SK-N-SH (cell line): ENCODE measurements at regions not wholly inside any gene's neighbourhood (a gene's known extent, or its start where the extent isn't known, plus 50 kb on each side); places are given as distances from the start of the nearest gene placed in this dataset.
A peak's percentile ranks its signal among the peaks of the same experiment; 100 is the strongest.

ENCODE experiments used
- CTCF ChIA-PET: fragments of 300-600, 350-600 bp; formaldehyde crosslinking; extraction: SDS; loops from one replicate; lab custom pipeline; 2021; lab: Yijun Ruan, JAX
- POLR2A ChIA-PET: fragments of 350-600 bp; sonication (Branson Sonifier 250); formaldehyde crosslinking; extraction: SDS; loops from one replicate; lab custom pipeline; 2020; ENCODE audit warnings: antibody characterized with exemption, inconsistent platforms; lab: Yijun Ruan, JAX
- DNase-seq: peaks from one replicate; pipeline ENCODE4 v3.0.0; 2012
- H2AFZ ChIP-seq: fragments of 200-600 bp; sonication (generic); 2 replicates; pipeline ENCODE4 v1.8.1; 2016; ENCODE audit warnings: antibody characterized with exemption, mild to moderate bottlenecking, low read depth
- H3F3A ChIP-seq: fragments of 200-600 bp; sonication (generic); replicated peaks from 2 replicates; pipeline ENCODE3; 2016; ENCODE audit warnings: antibody characterized with exemption, mild to moderate bottlenecking; ENCODE audit not compliant: insufficient read depth
- H3K27ac ChIP-seq, 2 experiments: fragments of 200-500 bp in 1 of 2; fragments of 200-600 bp in 1 of 2; sonication (Bioruptor generic) in 1 of 2; sonication (generic), shearing (Covaris generic) in 1 of 2; 2 replicates each; pipeline versions ENCODE4 v1.5.1 to v1.6.1; 2014 to 2016; ENCODE audit warnings: low read depth in 2 of 2, inconsistent platforms in 1 of 2, low read length in 1 of 2, mild to moderate bottlenecking in 1 of 2, mixed read lengths in 1 of 2
- H3K27me3 ChIP-seq: fragments of 200-600 bp; sonication (generic), shearing (Covaris generic); 2 replicates; pipeline ENCODE4 v1.6.1; 2016; ENCODE audit warnings: mixed run types; ENCODE audit not compliant: insufficient read depth
- H3K36me3 ChIP-seq, 2 experiments: fragments of 200-500 bp in 1 of 2; fragments of 200-600 bp in 1 of 2; sonication (Bioruptor generic) in 1 of 2; sonication (generic) in 1 of 2; replicated peaks in 1 of 2; 2 replicates each; pipeline versions ENCODE3 to v1.5.1; 2014 to 2016; ENCODE audit warnings: low read length in 1 of 2, mild to moderate bottlenecking in 1 of 2; ENCODE audit not compliant: insufficient read depth in 2 of 2, control insufficient read depth in 1 of 2
- H3K4me1 ChIP-seq, 2 experiments: fragments of 200-500 bp in 1 of 2; fragments of 200-600 bp in 1 of 2; sonication (Bioruptor generic) in 1 of 2; sonication (generic), shearing (Covaris generic) in 1 of 2; 2 replicates each; pipeline versions ENCODE4 v1.5.1 to v1.6.1; 2014 to 2016; ENCODE audit warnings: low read depth in 1 of 2, low read length in 1 of 2, mixed run types in 1 of 2; ENCODE audit not compliant: insufficient read depth in 2 of 2, control insufficient read depth in 1 of 2
- H3K4me2 ChIP-seq: fragments of 200-600 bp; sonication (generic), shearing (Covaris generic); 2 replicates; pipeline ENCODE4 v1.6.1; 2017; ENCODE audit warnings: mixed run types
- H3K4me3 ChIP-seq, 2 experiments: fragments of 200-500 bp in 1 of 2; fragments of 200-600 bp in 1 of 2; sonication (Bioruptor generic) in 1 of 2; sonication (generic), shearing (Covaris generic) in 1 of 2; 2 replicates each; pipeline versions ENCODE4 v1.5.1 to v1.8.1; 2014 to 2016; ENCODE audit warnings: low read depth in 2 of 2, inconsistent platforms in 1 of 2, low read length in 1 of 2, mild to moderate bottlenecking in 1 of 2, mixed read lengths in 1 of 2, moderate library complexity in 1 of 2
- H3K79me2 ChIP-seq: fragments of 200-600 bp; sonication (generic); 2 replicates; pipeline ENCODE4 v1.8.1; 2017; ENCODE audit warnings: mild to moderate bottlenecking; ENCODE audit not compliant: insufficient read depth
- H3K9ac ChIP-seq: fragments of 200-600 bp; sonication (generic); 2 replicates; pipeline ENCODE4 v1.6.1; 2017; ENCODE audit warnings: mixed run types
- H3K9me2 ChIP-seq: fragments of 200-600 bp; sonication (generic); 2 replicates; pipeline ENCODE4 v1.6.1; 2017; ENCODE audit warnings: mixed run types
- H3K9me3 ChIP-seq: fragments of 200-600 bp; sonication (generic); 2 replicates; pipeline ENCODE4 v1.6.1; 2017; ENCODE audit warnings: mixed run types, mild to moderate bottlenecking, moderate library complexity
- H4K20me1 ChIP-seq: fragments of 200-600 bp; sonication (generic); 2 replicates; pipeline ENCODE4 v1.6.1; 2017; ENCODE audit warnings: mild to moderate bottlenecking, mixed run types; ENCODE audit not compliant: insufficient read depth
- CHD2 ChIP-seq: fragments of 150-350 bp; IDR thresholded peaks from 2 replicates; pipeline ENCODE4 v1.6.1; 2018; ENCODE audit warnings: low read length; ENCODE audit not compliant: partially characterized antibody
- ELF1 ChIP-seq: IDR thresholded peaks from 2 replicates; pipeline ENCODE4 v1.4.0; 2012
- EZH2phosphoT487 ChIP-seq: fragments of 200-600 bp; sonication (generic); IDR thresholded peaks from 2 replicates; pipeline ENCODE4 v1.6.1; 2017; ENCODE audit warnings: low read depth, mixed run types, mild to moderate bottlenecking, antibody characterized with exemption, moderate library complexity, borderline replicate concordance
- FOSL2 ChIP-seq: IDR thresholded peaks from 2 replicates; pipeline ENCODE4 v1.4.0; 2012; ENCODE audit warnings: low read depth, mild to moderate bottlenecking, moderate library complexity, borderline replicate concordance
- FOXJ3 ChIP-seq: sonication (generic); formaldehyde crosslinking; IDR thresholded peaks from 2 replicates; pipeline ENCODE4 v1.5.1; 2020; ENCODE audit warnings: mild to moderate bottlenecking, missing genetic modification reagents
- GATA2 ChIP-seq: sonication (generic); formaldehyde crosslinking; IDR thresholded peaks from 2 replicates; pipeline ENCODE4 v1.5.0; 2020; ENCODE audit warnings: mild to moderate bottlenecking, missing genetic modification reagents
- MEF2A ChIP-seq: IDR thresholded peaks from 2 replicates; pipeline ENCODE4 v1.4.0; 2012; ENCODE audit warnings: low read depth, borderline replicate concordance
- MXI1 ChIP-seq: IDR thresholded peaks from 2 replicates; pipeline ENCODE4 v1.6.1; 2012; ENCODE audit warnings: mild to moderate bottlenecking, low read depth, low read length, improper control_type of control experiment
- NFIC ChIP-seq: IDR thresholded peaks from 2 replicates; pipeline ENCODE4 v1.4.0; 2012; ENCODE audit warnings: borderline replicate concordance
- PBX3 ChIP-seq: IDR thresholded peaks from 2 replicates; pipeline ENCODE4; 2012
- RAD21 ChIP-seq: IDR thresholded peaks from 2 replicates; pipeline ENCODE4 v1.6.1; 2012; ENCODE audit warnings: mild to moderate bottlenecking, low read length
- REST ChIP-seq: IDR thresholded peaks from 2 replicates; pipeline ENCODE4 v1.6.1; 2012; ENCODE audit warnings: mild to moderate bottlenecking, low read depth, low read length, moderate library complexity
- RFX5 ChIP-seq: IDR thresholded peaks from 2 replicates; pipeline ENCODE4 v1.6.1; 2012; ENCODE audit warnings: mild to moderate bottlenecking, improper control_type of control experiment, low read length
- RXRA ChIP-seq: IDR thresholded peaks from 2 replicates; pipeline ENCODE4 v1.4.0; 2012; ENCODE audit warnings: low read depth, mild to moderate bottlenecking, borderline replicate concordance
- SIN3A ChIP-seq: IDR thresholded peaks from 2 replicates; pipeline ENCODE4 v1.6.1; 2012; ENCODE audit warnings: low read depth, mild to moderate bottlenecking, low read length, moderate library complexity, borderline replicate concordance
- TAF1 ChIP-seq: IDR thresholded peaks from 2 replicates; pipeline ENCODE4 v1.6.1; 2012; ENCODE audit warnings: low read depth, mild to moderate bottlenecking, low read length, moderate library complexity, borderline replicate concordance
- TCF12 ChIP-seq: IDR thresholded peaks from 2 replicates; pipeline ENCODE4 v1.4.0; 2012
- USF1 ChIP-seq: IDR thresholded peaks from 2 replicates; pipeline ENCODE4 v1.4.0; 2012; ENCODE audit warnings: low read depth, borderline replicate concordance
- USF2 ChIP-seq: fragments of 150-350 bp; IDR thresholded peaks from 2 replicates; pipeline ENCODE4 v1.6.1; 2017; ENCODE audit warnings: antibody characterized with exemption, low read length, low read depth, borderline replicate concordance
- YY1 ChIP-seq: IDR thresholded peaks from 2 replicates; pipeline ENCODE4 v1.4.0; 2012; ENCODE audit warnings: low read depth, mild to moderate bottlenecking
- WGBS: methylation state at CpG from one replicate; pipeline ENCODE4 v1.1.6; 2017; ENCODE audit warnings: low lambda C conversion rate; 5-methylcytosine and 5-hydroxymethylcytosine counted together

- Histone ChIP-seq H3K79me2 (no peaks in the 10 kb centered on the region), H3K4me1 (no peaks in the 10 kb centered on the region), H3K9me3 (no peaks in the 10 kb centered on the region), H3K27me3 (no peaks in the 10 kb centered on the region), H3K9me2 (no peaks in the 10 kb centered on the region), H4K20me1 (no peaks in the 10 kb centered on the region), H3K4me3 (0 out of 4 replicates have a peak overlapping the region, but pooled peaks of 1 of the 2 experiments have one; percentile 3), H3K36me3 (no peaks in the 10 kb centered on the region), H2AFZ (no peak overlapping the region), H3F3A (no peaks in the 10 kb centered on the region), H3K27ac (no peak overlapping the region), H3K4me2 (no peak overlapping the region), H3K9ac (no peak overlapping the region)
- DNase-seq, result no peak
- 8% methylated on average over 6 of the region's 6 CpGs for WGBS
- ChIA-PET POLR2A (no interaction called here), CTCF (no interaction called here)
- TF ChIP-seq MEF2A (no peak), PBX3 (no peak), EZH2phosphoT487 (no peak), TAF1 (no peak), ELF1 (no peak), CHD2 (no peak), GATA2 (no peak), YY1 (no peak), FOXJ3 (CRISPR knock-in tag) (no peak), NFIC (no peak)
Measured at GRCh38 chr18:77544792-77545191, 295.1 kb downstream of the GALR1 start.

GRCh38 chr18:77547757-77548156 lies 298.1 kb downstream of the GALR1 start:
- ChIA-PET CTCF (no interaction called here), POLR2A (no interaction called here)
- H3K9ac ChIP-seq, result no peak overlapping the region
- H3K27me3 ChIP-seq, result no peaks in the 10 kb centered on the region
- H4K20me1 ChIP-seq, result no peaks in the 10 kb centered on the region
- H3F3A ChIP-seq, result no peaks in the 10 kb centered on the region
- DNase-seq, result no peak
- no peak overlapping the region for H2AFZ ChIP-seq
- no peaks in the 10 kb centered on the region for H3K4me1 ChIP-seq
- 22% methylated on average over 5 of the region's 5 CpGs for WGBS
- no peak overlapping the region for H3K4me2 ChIP-seq
- no peak overlapping the region for H3K4me3 ChIP-seq
- no peaks in the 10 kb centered on the region for H3K36me3 ChIP-seq
- no peak for TF ChIP-seq FOXJ3 (CRISPR knock-in tag)
- no peak for TF ChIP-seq RAD21
- no peak for TF ChIP-seq RFX5
- no peak for TF ChIP-seq ELF1
- no peak for TF ChIP-seq RXRA
- no peak for TF ChIP-seq SIN3A
- no peak for TF ChIP-seq USF1
- TF ChIP-seq FOSL2, result no peak
- no peak for TF ChIP-seq MXI1
- no peak for TF ChIP-seq EZH2phosphoT487
- TF ChIP-seq TCF12, result no peak
- TF ChIP-seq TAF1, result no peak
- no peak for TF ChIP-seq REST
- no peak for TF ChIP-seq USF2
- no peaks in the 10 kb centered on the region for H3K9me2 ChIP-seq
- H3K79me2 ChIP-seq, result no peaks in the 10 kb centered on the region
- no peaks in the 10 kb centered on the region for H3K9me3 ChIP-seq
- H3K27ac ChIP-seq, result no peak overlapping the region
